ENCODE measurements at regions not wholly inside any gene's neighbourhood (a gene's known extent, or its start where the extent isn't known, plus 50 kb on each side); places are given as distances from the start of the nearest gene placed in this dataset.

GRCh38 chr4:32148111-32148666 lies 1428.0 kb downstream of the PCDH7 start:
- no peak for TF ChIP-seq CTCF (IDR thresholded peaks at IDR 0.05)
- TF ChIP-seq EZH2 (IDR thresholded peaks at IDR 0.05) = no peak
- no peak for TF ChIP-seq EZH2phosphoT487 (IDR thresholded peaks at IDR 0.05)

All from neural progenitor cell (in vitro differentiated cells).